Esophagus squamous epithelium (tissue), 5 donors: ENCODE measurements at regions not wholly inside any gene's neighbourhood (a gene's known extent, or its start where the extent isn't known, plus 50 kb on each side); places are given as distances from the start of the nearest gene placed in this dataset.

Experiments used
- DNase-seq: peaks from one replicate; lab custom pipeline; 2025; lab: John Stamatoyannopoulos, UW
- H3K27ac ChIP-seq, 4 donors: fragments of 200-600 bp; sonication (generic); one replicate each; pipeline ENCODE4 v1.5.1; 2016 to 2019; ENCODE audit warnings: mild to moderate bottlenecking in 1 of 4
- H3K27me3 ChIP-seq, 4 donors: fragments of 200-600 bp; sonication (generic); 1 replicate in 3 of 4; 2 replicates in 1 of 4; pipeline versions ENCODE4 v1.5.1 to v1.6.0; 2017 to 2021; ENCODE audit warnings: antibody characterized with exemption in 1 of 4
- H3K36me3 ChIP-seq, 3 donors: fragments of 200-600 bp; sonication (generic); one replicate each; pipeline ENCODE4 v1.5.1; 2016 to 2019
- H3K4me1 ChIP-seq, 3 donors: fragments of 200-600 bp; sonication (generic); one replicate each; pipeline ENCODE4 v1.5.1; 2017 to 2019
- H3K4me3 ChIP-seq, 4 donors: fragments of 200-600 bp; sonication (generic); 1 replicate in 3 of 4; 2 replicates in 1 of 4; pipeline ENCODE4 v1.5.1; 2016 to 2019; ENCODE audit warnings: mild to moderate bottlenecking in 2 of 4, moderate library complexity in 1 of 4
- H3K9me3 ChIP-seq, 3 donors: fragments of 200-600 bp; sonication (generic); one replicate each; pipeline ENCODE4 v1.5.1; 2016 to 2019
- POLR2A ChIP-seq, 4 donors: fragments of 450-650 bp; IDR thresholded peaks; one replicate each; pipeline ENCODE4 v1.6.1; 2017; ENCODE audit warnings: antibody characterized with exemption in 4 of 4, mild to moderate bottlenecking in 4 of 4, moderate library complexity in 3 of 4
- WGBS, 2 donors: methylation state at CpG; one replicate each; pipeline ENCODE4 v1.1.5; 2018; 5-methylcytosine and 5-hydroxymethylcytosine counted together
- intact Hi-C: fragments of 100-400 bp; cut with DNase I; formaldehyde crosslinking; loops from one replicate; pipeline ENCODE4 v1.15.0; 2022
- TF ChIP-seq, protein P1 (sequence below), 6 experiments: fragments of 450-650 bp in 4 of 6; fragments of 200-600 bp in 2 of 6; sonication (generic) in 2 of 6; IDR thresholded peaks; one replicate each; pipeline ENCODE4 v1.5.1; 2016 to 2019; ENCODE audit warnings: antibody characterized with exemption in 6 of 6, mild to moderate bottlenecking in 4 of 6, moderate library complexity in 4 of 6
- donor health status: DM: yes; HTN: yes; CAD: no.

DNA sequence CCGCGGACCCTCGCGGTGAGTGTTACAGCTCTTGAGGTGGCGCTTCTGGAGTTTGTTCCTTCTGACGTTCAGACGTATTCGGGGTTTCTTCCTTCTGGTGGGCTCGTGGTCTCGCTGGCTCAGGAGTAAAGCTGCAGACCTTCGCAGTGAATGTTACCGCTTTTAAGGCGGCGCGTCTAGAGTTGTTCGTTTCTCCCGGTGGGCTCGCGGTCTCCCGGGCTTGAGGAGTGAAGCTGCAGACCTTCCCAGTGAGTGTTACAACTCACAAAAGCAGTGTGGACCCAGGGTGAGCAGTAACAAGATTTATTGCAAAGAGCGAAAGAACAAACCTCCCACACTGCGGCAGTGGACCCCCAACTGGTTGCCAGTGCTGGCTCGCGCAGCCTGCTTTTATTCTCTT is 177.1 kb downstream of the UACA start:
- DNase-seq, result no peak
- no peaks in the 10 kb centered on the region for H3K36me3 ChIP-seq
- H3K9me3 ChIP-seq, result no peaks in the 10 kb centered on the region
- WGBS, 2 donors, result 91 to 95% methylated on average over 11 to 19 of the region's 24 CpGs
- H3K4me1 ChIP-seq, result peaks cover 9 to 18% (median 10%) of the 10 kb centered on the region in 3 donors
- H3K4me3 ChIP-seq, result no peak overlapping the region
- TF ChIP-seq POLR2A (IDR thresholded peaks at IDR 0.05), result no peak
- TF ChIP-seq, protein P1, sequence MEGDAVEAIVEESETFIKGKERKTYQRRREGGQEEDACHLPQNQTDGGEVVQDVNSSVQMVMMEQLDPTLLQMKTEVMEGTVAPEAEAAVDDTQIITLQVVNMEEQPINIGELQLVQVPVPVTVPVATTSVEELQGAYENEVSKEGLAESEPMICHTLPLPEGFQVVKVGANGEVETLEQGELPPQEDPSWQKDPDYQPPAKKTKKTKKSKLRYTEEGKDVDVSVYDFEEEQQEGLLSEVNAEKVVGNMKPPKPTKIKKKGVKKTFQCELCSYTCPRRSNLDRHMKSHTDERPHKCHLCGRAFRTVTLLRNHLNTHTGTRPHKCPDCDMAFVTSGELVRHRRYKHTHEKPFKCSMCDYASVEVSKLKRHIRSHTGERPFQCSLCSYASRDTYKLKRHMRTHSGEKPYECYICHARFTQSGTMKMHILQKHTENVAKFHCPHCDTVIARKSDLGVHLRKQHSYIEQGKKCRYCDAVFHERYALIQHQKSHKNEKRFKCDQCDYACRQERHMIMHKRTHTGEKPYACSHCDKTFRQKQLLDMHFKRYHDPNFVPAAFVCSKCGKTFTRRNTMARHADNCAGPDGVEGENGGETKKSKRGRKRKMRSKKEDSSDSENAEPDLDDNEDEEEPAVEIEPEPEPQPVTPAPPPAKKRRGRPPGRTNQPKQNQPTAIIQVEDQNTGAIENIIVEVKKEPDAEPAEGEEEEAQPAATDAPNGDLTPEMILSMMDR (IDR thresholded peaks at IDR 0.05), result no peak
- no peak overlapping the region for H3K27ac ChIP-seq
- intact Hi-C loops, result no loop called here
- peaks cover 0 to 76% (median 0%) of the 10 kb centered on the region in 4 donors for H3K27me3 ChIP-seq

DNA sequence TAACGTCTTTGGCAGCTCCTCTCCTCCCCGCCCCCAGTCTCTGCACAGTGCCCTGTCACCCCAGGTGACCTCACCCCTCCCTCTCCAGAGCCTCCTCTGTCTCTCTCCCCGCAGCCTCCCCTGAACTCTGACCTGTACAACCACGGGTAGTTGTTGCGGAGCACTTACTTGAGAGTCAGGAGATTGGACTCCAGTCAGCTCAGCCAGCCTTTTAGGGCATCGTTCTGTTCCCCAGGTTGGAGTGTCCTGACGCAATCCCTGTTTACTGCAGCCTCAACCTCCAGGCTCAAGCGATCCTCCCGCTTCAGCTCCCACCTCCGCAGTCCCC is 177.7 kb downstream of the UACA start:
- H3K9me3 ChIP-seq, result no peaks in the 10 kb centered on the region
- WGBS, 2 donors, result 54 to 68% methylated on average over 7 to 9 of the region's 10 CpGs
- no peaks in the 10 kb centered on the region for H3K36me3 ChIP-seq
- peaks cover 0 to 82% (median 0%) of the 10 kb centered on the region in 4 donors for H3K27me3 ChIP-seq
- DNase-seq, result no peak
- peaks cover 9 to 18% (median 10%) of the 10 kb centered on the region in 3 donors for H3K4me1 ChIP-seq
- TF ChIP-seq, protein P1 (IDR thresholded peaks at IDR 0.05), result no peak
- TF ChIP-seq POLR2A (IDR thresholded peaks at IDR 0.05), result no peak
- H3K4me3 ChIP-seq, result no peak overlapping the region
- intact Hi-C loops, result no loop called here
- no peak overlapping the region for H3K27ac ChIP-seq

DNA sequence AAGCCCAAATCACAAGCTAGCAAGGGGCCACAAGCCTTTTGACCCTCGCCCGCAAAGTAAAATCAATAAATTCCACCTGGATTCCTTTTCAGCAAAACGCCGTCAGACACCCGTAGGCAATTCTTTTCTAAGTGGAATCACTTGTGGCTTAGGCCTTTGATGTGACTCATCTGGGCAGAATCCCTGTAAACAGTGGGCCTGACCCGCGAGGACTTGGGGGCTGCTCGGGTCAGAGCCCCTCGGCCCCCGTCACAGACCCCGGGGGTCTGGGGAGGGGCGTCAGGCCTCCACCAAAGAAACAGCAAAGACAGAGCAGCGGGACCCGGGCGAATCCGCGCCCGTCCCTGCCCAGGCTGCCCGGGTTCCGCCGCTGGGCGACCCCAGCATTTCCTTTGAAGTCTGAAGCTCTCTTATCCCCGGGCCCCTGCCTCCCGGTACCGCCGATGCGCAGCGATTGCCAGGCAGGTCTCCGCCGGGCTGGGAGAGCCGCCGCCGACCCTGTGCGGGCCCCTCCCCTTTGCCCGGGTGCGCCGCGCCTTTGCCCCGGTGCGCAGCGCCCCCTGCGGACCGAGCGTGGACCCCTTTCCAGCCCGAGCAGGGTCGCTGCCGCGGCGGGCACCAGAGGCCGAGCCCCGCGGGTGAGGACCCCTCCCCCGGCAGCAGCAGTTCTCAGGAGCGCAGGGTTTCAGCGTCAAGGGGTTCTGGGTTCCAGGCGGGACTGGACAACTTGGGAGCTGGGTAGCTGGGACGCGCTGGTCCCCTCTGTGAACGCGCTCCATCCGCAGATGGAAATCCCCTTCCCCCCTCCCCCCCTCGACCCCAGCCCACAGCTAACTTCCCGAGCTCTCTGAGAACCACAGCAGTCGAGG is 178.3 kb downstream of the UACA start:
- whole genome bisulfite sequencing, 2 donors, result 39 to 55% methylated on average over 6 to 8 of the region's 64 CpGs
- Histone ChIP-seq H3K27me3 (peaks cover 0 to 88% (median 0%) of the 10 kb centered on the region in 4 donors), H3K4me1 (peaks cover 9 to 18% (median 10%) of the 10 kb centered on the region in 3 donors), H3K27ac (no peak overlapping the region), H3K4me3 (peak overlapping the region in 3 of 4 donors; percentile 23 to 55 (median 31)), H3K36me3 (no peaks in the 10 kb centered on the region), H3K9me3 (no peaks in the 10 kb centered on the region)
- intact Hi-C loops, result no loop called here
- no peak for TF ChIP-seq POLR2A (IDR thresholded peaks at IDR 0.05)
- TF ChIP-seq, protein P1 (IDR thresholded peaks at IDR 0.05), result peak in 5 of 6 experiments; percentile 39 to 66 (median 45)
- no peak for DNase-seq

DNA sequence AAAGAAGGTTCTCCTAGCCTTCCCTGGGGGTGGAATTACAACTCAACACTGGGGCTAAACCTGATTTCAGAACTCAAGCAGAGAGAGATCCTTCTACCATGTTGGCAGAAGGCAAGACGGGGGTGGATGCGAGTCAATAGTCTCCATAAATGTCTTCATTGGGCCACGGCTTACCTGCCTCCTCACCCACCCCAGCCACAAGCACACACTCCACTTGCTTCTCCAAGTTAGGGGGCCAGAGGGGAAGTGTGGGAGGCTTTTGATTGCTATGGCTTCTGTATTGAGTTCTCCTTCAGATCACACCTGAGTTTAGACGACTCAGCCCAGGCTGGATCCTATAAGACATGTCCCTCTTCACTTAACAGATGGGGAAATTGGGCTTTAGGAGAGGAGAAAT is 178.9 kb downstream of the UACA start:
- no peak for DNase-seq
- 82 to 88% methylated on average over 4 of the region's 4 CpGs for WGBS, 2 donors
- Histone ChIP-seq H3K27me3 (peaks cover 0 to 94% (median 0%) of the 10 kb centered on the region in 4 donors), H3K27ac (no peak overlapping the region), H3K9me3 (no peaks in the 10 kb centered on the region), H3K4me1 (peaks cover 9 to 18% (median 10%) of the 10 kb centered on the region in 3 donors), H3K4me3 (no peak overlapping the region), H3K36me3 (no peaks in the 10 kb centered on the region)
- intact Hi-C loops, result no loop called here
- TF ChIP-seq POLR2A (IDR thresholded peaks at IDR 0.05), result no peak
- TF ChIP-seq, protein P1 (IDR thresholded peaks at IDR 0.05), result no peak

DNA sequence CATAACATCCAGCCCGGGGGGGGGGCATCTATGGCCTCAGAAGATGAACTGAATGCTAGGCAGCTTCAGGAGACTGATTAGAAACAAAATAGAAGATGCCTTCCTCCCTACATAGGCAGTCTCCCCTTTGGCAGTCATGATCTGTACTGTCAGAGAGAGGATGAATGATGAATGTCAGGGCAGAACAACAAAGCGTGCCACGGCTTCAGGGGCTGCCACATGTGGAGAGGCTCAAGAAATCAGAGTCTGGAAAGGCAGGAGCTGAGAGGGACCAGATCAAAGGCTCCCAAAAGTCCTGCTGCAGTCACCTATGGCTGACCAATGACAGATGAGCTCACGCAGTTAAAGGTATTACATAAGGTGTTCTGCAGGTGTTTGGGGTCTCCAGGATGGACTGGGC is 180.4 kb downstream of the UACA start:
- no peak for DNase-seq
- Histone ChIP-seq H3K27me3 (peaks cover 0 to 92% (median 0%) of the 10 kb centered on the region in 4 donors), H3K36me3 (no peaks in the 10 kb centered on the region), H3K4me1 (peaks cover 9 to 18% (median 10%) of the 10 kb centered on the region in 3 donors), H3K27ac (no peak overlapping the region), H3K4me3 (no peak overlapping the region), H3K9me3 (no peaks in the 10 kb centered on the region)
- intact Hi-C loops, result no loop called here
- TF ChIP-seq, protein P1 (IDR thresholded peaks at IDR 0.05), result no peak
- no peak for TF ChIP-seq POLR2A (IDR thresholded peaks at IDR 0.05)
- 45 to 48% methylated on average over 4 of the region's 4 CpGs for WGBS, 2 donors
